H1 (cell line): ENCODE measurements at regions not wholly inside any gene's neighbourhood (a gene's known extent, or its start where the extent isn't known, plus 50 kb on each side); places are given as distances from the start of the nearest gene placed in this dataset.

ENCODE experiments used
- CHD7 ChIP-seq: fragments of 300-600 bp; sonication (generic); IDR thresholded peaks from 2 replicates; pipeline ENCODE4 v1.7.1; 2012; ENCODE audit warnings: low read length, moderate library complexity, mild to moderate bottlenecking, inconsistent platforms; ENCODE audit not compliant: insufficient replicate concordance
- HDAC2 ChIP-seq, 2 experiments: fragments of 300-600 bp in 1 of 2; sonication (generic) in 1 of 2; IDR thresholded peaks; 2 replicates each; pipeline ENCODE4 v1.6.1; 2011 to 2012; ENCODE audit warnings: low read depth in 2 of 2, low read length in 2 of 2, mild to moderate bottlenecking in 2 of 2, moderate library complexity in 2 of 2, borderline replicate concordance in 1 of 2, inconsistent platforms in 1 of 2

- no peak for TF ChIP-seq CHD7
- TF ChIP-seq HDAC2 (IDR thresholded peaks at IDR 0.05; ENCODE audit: borderline replicate concordance in 1 of 2, low read depth in 2 of 2, low read length in 2 of 2), result no peak
Observed at GRCh38 chr5:145198525-145199260, 636.4 kb downstream of the PRELID2 start (continued).
